Forelimb muscle (tissue), 1 donor: ENCODE measurements at regions not wholly inside any gene's neighbourhood (a gene's known extent, or its start where the extent isn't known, plus 50 kb on each side); places are given as distances from the start of the nearest gene placed in this dataset.
A peak's percentile ranks its signal among the peaks of the same experiment; 100 is the strongest.
"Not testable (repeated sequence)": the region's sequence is repeated elsewhere in the genome, so short reads cannot be mapped to it uniquely, and the experiment has no call there.

ENCODE experiments used
- DNase-seq: peaks from one replicate; pipeline ENCODE4 v3.0.0-alpha.2; 2013; ENCODE audit warnings: low read depth

DNA sequence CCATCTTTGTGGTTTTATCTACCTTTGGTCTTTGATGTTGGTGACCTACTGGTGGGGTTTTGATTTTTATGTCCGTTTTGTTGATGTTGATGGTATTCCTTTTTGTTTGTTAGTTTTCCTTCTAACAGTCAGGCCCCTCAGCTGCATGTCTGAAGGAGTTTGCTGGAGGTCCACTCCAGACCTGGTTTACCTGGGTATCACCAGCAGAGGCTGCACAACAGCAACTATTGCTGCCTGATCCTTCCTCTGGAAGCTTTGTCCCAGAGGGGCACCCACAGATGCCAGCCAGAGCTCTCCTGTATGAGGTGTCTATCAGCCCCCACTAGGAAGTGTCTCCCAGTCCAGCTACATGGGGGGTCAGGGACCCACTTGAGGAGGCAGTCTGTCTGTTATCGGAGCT, 199.3 kb upstream of the WDFY3 start:
- no peak for DNase-seq

DNA sequence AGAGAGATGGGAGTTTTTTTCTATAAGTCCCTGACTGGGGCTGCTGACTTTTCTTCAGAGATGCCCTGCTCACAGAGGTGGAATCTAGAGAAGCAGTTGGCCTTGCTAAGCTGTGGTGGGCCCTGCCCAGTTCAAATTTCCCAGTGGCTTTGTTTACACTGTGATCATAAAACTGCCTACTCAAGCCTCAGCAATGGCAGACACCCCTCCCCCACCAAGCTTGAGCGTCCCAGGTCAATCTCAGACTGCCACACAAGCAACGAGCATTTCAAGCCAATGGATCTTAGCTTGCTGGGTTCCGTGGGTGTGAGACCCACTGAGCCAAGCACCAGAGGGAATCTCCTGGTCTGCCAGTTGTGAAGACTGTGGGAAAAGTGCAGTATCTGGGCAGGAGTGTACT, 199.8 kb upstream of the WDFY3 start:
- DNase-seq = no peak

DNA sequence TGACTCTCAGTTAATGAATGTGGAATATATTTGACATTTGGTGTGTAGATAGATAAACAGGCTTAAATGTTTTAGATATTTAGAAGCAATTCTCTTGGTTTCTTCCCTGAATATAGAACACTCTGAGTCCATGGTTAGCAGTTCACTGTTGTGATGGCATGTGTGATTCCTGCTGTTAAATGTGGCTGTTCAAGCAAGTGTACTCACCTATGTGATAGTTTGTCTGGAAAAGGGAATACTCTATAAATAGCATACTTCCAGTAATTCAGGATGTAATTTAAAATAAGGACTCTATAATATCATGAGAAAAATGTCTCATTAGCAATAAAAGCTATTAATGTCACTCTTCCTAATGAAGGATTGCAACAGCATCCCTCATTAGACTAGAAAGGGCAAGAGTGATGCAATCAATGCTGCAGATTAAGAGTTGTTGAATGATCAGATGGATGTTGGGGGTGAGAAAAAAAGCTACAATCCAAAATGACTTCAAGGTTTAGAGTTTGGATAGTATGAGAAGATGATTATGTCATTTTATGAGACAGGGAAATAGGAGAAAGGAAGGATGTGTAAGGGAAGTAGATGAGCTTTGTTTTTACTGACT, 201.8 kb upstream of the WDFY3 start:
- DNase-seq = no peak

DNA sequence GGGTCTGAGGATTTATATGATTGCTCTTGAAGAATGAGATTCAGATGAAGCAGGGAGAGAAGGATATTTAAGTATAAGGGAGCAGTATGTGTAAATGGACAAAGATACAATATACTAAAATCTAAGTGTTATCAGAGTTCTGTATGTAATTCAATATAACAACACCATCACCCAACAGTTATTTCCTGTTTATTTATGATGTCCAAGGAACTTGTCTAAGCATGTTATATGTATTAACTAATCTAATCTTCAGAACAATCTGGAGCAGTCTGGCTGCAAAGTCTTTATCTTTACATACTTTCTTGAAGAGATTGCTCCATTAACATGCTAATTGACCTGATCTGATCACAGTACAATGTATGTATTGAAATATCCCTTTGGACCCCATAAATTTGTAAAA, 203.8 kb upstream of the WDFY3 start:
- no peak for DNase-seq

DNA sequence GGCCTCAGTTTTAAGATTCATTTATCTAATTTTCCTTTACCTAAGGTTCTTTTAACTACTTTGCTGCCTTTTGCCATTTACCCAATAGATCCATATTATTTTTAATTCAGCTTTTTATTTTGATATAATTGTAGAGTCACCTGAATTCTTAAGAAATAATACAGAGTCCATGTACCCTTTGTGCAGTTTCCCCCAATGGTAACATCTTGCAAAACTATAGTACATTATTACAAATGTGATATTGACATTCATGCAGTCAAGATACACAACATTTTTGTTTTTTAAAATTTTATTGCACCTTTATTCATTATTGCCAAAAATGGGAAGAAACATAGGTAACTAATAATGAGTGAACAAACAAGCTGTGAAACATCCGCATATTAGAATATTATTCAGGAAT, 208.7 kb upstream of the WDFY3 start:
- no peak for DNase-seq

DNA sequence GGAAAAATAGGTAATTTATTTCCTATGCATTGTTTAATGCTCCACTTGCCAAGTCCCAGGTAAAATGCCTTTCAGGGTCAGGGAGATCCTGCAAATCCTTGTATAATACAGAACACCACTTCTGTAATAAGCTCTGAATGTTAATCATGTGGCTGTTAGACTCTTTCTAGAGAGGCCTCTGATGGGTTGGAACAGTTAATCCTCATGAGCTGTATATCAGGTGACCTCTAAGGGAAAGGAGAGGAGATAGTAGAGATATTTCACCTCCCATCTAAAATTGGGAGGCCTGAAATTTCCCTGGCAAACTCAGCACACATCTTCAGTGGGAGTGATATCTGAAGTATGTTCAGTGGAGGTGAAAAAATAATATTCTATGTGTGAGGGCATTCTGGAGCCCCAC, 210.6 kb upstream of the WDFY3 start:
- DNase-seq = no peak

DNA sequence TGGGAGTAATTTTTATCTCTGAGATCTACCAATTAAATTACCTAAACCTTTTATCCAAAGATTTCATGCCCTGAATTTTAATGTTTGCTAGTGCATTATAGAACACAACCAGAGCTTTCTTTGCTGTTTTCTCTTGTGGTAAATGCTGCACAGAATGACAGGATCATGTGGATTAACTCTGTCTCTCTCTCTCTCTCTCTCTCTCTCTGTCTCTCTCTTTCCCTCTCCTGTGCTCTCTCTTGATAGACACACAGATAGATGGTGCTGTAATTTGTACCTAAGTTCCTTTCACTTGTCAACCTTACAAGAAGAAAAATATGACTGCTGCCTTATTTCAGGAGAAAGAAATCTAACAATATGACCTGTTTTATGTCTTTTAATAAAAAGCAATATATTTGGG, 211.2 kb upstream of the WDFY3 start:
- DNase-seq = no peak

DNA sequence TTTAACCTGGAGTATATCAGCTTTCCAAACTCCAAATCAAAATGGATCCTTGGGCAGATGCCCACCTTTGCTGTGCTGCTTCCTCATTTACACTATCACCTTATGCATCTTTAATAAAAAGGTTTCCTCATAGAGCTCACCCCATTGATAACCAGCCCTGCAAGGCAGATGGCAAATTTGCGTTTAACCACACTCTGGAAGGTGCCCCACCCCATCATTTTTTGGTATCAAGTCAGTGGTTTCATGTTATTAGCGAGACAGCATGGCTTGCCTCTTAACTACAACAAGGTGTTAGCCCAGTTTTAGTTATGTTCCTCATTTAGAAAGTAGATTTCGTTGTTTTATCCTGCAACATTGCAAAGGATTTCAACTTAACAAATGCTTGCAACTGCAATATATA, 214.0 kb upstream of the WDFY3 start:
- DNase-seq = no peak

DNA sequence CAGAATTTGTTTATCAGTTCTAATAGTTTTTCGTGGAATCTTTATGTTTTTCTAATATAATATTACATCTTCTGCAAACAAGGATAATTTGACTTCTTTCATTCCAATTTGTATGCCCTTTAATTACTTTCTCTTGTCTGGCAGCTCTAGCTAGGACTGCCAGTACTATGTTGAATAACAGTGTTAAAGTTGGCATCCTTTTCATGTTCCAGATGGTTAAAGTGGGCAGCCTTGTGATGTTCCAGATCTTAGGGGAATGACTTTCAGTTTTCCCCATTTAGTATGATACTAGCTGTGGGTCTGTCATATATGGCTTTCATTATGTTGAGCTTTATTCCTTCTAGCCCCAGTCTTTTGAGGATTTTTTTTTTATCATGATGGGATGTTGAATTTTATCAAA, 220.6 kb upstream of the WDFY3 start:
- DNase-seq = no peak

DNA sequence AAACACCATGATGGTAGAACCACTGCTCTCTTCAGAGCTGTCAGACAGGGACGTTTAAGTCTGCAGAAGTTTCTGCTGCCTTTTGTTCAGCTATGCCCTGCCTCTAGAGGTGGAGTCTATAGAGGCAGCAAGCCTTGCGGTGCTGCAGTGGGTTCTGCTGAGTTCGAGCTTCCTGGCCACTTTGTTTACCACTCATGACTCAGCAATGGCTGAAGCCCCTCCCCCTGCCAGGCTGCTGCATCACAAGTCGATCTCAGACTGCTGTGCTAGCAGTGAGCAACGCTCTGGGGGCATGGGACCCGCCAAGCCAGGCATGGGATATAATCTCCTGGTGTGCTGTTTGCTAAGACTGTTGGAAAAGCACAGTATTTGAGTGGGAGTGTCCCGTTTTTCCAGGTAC, 229.5 kb upstream of the WDFY3 start:
- not testable (repeated sequence) for DNase-seq

DNA sequence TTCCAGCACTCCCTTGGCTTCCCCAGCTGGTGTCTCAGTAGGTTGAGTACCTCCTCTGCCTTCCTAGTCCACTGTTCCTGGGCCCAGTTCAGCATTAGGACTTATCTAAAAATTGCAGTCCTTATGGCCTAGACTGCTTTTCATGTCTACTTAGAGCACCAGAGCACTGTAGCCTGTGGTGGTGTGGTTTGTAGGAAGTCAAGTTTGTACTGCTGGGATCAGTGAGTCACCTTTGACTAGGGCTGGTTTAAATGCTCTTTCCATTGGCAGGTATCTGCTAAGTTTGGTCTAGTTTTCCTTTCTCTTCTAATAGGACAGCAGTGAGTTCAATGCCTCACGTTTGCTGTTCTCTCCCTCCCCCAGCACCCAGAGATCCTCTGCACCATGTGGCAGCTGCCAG, 233.6 kb upstream of the WDFY3 start:
- DNase-seq = no peak

DNA sequence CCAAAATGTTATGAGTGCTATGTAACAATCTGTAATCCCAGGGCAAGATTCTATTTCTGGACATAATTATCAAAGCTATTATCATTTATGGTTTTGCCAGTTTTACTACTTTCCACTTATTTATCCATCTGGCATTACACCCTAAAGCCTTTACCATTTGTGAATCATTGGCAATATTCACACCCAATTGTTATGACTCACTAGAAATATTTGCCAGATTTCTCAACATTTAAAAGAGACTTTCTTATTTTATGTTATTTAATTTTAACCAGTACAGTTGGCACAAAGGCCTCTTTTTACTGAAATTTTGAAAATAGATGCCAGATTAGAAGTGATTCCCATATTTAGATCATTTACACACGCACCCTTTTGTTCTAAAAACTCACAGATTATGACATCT, 242.7 kb upstream of the WDFY3 start:
- no peak for DNase-seq

DNA sequence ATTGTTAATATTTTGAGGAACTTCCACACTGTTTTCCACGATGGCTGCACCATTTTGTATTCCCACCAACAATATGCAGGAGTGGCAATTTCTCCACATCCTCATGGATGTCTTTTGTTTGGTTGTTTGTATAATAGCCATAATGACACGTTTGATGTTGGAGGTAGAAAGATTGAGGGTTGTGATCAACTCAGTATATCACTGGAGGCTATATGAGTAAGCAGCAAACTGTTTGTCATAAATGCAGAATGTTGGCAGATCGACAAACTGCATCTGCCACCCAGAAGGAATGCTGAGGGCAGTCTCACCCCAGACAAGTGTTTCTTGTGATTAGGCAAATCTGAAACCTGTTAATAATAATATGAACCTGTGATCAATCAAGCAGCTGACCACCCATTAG, 243.9 kb upstream of the WDFY3 start:
- no peak for DNase-seq

DNA sequence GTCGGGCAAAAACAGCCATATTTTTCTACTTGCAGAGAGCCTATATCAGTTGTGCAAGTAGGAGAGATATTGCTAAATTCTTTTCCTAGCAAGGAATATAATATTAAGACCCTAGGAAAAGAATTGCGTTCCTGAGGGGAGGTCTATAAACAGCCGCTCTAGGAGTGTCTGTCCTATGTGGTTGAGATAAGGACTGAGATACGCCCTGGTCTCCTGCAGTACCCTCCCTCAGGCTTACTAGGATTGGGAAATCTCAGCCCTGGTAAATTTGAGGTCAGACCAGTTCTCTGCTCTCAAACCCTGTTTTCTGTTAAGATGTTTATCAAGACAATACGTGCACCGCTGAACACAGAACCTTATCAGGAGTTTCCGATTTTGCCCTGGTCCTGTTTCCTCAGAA, 250.1 kb upstream of the WDFY3 start:
- not testable (repeated sequence) for DNase-seq

DNA sequence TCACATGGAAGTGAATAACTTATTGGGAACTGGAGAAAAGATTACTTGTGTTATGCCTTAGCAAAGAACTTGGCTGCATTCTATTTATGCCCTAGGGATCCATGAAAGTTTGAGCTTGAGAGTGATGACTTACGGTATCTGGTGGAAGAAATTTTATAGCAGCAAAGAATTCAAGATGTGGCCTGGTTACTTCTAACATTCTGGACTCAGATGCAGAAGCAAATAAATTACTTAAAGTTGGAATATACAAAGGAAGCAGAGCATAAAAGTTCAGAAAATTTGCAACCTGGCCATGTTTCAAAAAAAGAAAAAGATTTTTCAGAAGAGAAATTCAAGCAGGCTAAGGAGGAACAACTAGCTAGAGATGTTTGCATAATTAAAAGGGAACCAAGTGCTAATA, 252.3 kb upstream of the WDFY3 start:
- DNase-seq = peak; percentile 13

DNA sequence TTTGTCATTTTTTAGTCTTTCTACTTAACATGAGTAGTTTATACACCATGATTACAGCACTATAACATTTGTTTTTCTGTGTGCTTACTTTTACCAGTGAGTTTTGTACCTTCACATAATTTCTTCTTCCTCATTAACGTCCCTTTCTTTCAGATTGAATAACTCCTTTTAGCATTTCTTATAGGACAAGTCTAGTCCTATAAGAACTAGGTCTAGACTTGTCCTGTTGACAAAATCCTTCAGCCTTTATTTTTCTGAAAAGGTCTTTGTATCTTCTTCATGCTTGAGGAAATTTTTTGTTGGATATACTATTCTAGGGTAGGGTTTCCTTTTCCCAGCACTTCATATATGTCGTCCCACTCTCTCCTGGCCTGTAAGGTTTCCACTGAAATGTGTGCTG, 253.3 kb upstream of the ARHGAP24 start:
- DNase-seq = no peak

DNA sequence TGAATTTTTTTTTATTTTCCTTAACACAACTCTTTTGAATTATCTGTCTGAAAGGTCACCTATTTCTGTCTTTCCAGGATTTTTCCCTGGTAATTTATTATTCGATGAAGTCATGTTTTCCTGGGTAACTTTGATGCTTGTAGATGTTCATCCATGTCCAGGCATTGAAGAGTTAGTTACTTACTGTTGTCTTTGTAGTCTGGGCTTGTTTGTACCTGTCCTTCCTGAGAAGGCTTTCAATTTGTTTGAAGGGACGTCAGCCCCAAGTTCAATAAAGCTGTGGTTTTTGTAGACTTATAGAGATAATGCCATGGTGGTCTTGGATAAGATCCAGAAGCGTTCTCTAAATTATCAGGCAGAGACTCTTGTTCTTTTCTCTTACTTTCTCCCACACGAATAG, 252.4 kb upstream of the ARHGAP24 start:
- DNase-seq = no peak

DNA sequence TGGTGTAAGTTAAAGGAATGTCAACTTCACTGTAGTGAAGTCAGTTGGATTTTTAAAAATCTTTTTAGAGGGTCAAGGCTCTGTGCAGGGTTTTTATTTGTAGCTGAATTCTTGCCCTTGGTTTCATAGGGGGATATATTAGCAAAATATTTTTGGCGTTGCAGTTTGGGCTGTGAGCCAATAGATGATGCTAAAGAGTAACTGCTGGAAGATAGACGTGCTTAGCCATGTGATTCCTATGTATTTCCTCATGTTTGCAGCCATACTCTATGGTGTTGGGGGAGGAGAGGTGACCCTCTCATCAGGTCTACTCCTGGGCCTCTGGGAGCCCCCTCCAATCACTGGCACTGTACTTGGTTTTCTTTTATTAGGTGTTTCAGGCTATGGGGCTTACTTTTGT, 246.7 kb upstream of the ARHGAP24 start:
- DNase-seq = no peak

DNA sequence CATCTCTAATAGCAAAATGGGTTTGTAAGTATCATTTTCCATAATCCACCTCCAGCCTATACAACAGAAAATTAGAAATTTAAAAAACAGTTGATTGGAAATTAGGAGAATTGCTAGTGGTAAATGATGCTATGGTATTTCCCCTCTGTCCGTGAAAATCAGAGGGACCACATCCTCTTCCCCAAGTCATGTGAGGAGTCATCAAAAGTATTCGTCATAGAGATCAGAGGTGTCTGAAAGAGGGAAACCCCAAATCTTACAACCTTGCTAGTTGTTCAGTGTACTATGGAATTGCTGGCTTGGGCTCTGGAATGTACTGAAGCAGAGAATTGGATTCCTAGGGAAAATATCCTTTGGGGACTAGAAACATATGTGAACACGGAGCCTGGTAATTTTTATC, 241.4 kb upstream of the ARHGAP24 start:
- DNase-seq = no peak

DNA sequence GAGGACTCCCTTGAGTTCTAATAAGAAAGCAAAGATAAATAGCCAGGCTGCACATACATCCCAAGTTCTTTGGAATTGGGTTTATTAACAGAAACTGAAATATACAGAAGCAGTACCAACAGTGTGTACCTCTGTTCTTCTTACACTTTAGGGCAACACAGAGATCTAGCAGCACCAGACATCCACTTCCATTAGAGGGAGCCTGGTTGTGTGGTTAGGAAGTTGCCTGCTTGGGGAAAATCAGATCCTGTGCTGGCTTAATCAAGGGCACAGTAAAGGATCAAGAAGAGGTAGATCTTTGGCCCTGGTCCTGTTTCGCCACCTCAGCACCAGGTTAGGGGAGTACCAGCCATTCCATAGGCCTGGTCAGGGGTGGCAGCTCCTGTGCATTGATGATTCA, 231.1 kb upstream of the ARHGAP24 start:
- DNase-seq = no peak

DNA sequence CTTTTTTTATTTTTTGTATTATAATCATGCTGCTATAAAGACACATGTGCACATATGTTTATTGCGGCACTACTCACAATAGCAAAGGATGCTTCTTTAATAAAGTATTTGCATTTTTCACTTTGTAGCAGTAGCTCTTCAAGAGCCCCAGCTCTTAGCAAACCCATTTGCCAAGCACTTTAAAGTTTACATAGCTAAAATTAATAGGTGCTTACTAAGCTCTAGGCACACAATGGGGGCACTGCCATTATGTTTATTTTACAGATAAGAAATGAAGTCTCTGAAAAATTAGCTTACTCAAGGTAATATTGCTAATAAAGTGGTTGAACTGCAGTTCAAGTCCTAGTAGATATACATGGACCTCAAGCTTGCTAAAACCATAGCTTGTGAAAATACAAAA, 230.3 kb upstream of the ARHGAP24 start:
- no peak for DNase-seq

DNA sequence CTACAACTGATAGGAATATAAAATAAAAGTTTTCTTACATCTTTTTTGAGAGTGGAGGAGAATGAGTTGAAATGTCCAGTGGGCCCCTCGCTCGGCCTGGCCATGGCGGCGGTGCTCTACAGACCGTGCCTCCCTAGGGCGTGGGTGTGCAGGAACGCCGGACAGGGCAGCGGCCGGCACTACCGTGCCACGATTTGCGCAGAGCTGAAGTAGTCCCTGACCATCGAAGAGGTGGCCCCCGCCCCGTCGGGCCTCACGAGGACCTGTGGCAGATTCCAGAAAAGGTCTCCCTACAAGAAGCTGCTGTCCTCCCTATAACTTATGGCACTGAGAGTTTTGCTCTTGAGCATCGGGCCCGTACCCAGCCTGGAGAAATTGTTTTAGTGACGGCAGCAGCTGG, 228.9 kb upstream of the ARHGAP24 start:
- DNase-seq = no peak

DNA sequence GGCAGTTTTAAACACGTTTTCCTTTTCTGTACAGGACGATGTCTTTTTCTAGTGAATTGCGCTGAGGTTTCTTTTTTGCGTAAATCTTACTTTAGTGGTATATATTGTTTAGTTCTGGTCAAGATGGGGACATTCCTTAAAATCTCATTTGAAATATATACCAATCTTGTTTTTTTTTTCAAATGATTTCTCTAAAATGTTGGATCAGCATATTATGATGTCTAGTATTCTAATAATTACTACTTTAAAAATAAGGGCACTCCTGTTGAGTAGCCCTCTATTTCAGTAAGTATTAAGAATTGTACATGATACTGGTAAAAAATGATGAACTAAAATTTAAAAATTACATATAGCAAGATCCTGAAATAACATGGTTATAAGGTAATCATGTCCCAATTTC, 224.1 kb upstream of the ARHGAP24 start:
- no peak for DNase-seq

DNA sequence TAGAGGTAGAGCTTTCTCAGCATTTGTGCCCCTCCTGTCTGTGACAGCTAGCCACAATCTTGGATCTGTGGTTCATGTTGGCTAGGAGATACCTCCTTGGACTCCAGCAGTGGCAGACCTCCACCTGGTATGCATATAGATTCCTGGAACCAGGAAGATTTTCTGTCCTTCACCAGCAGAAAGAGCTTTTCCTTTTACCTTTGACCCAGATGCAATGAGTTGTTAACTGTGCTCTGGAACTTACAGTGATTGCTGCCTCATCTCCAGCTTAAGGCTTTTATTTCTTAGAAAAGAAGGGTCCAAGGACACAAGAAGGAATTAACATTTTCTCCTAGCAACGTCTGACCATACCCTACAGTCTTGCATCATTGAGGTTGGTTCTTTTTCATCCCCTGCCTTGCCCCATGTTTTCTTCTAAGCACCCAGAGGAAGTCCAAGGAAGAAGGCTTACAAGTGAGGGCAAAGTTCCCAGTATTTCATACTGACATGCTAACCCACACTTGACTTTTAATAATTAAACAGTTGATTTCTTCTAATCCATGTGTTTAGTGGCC, 217.1 kb upstream of the ARHGAP24 start:
- DNase-seq = no peak
